A549 (cell line): ENCODE measurements at regions not wholly inside any gene's neighbourhood (a gene's known extent, or its start where the extent isn't known, plus 50 kb on each side); places are given as distances from the start of the nearest gene placed in this dataset.

ENCODE experiments used
- CEBPB ChIP-seq, 2 experiments: fragments of >200 bp in 1 of 2; sonication (Bioruptor Twin) in 1 of 2; formaldehyde crosslinking in 1 of 2; IDR thresholded peaks; 2 replicates each; pipeline ENCODE4 v1.6.1; 2012 to 2016
- CTCF ChIP-seq: fragments of >200 bp; sonication (Bioruptor Twin); formaldehyde crosslinking; IDR thresholded peaks from 3 replicates; pipeline ENCODE4 v1.5.1; 2016
- EP300 ChIP-seq, 2 experiments: fragments of >200 bp; sonication (Bioruptor Twin); formaldehyde crosslinking; IDR thresholded peaks; 2 replicates in 1 of 2; 3 replicates in 1 of 2; pipeline ENCODE4 v1.6.1; 2016 to 2017
- HMGXB4 ChIP-seq: fragments of 250-450 bp; sonication (Bioruptor Pico); IDR thresholded peaks from 2 replicates; pipeline ENCODE4 v1.5.0; 2021; ENCODE audit warnings: mild to moderate bottlenecking, moderate library complexity, borderline replicate concordance
- HOXB5 ChIP-seq: fragments of 250-450 bp; sonication (Bioruptor Pico); IDR thresholded peaks from 2 replicates; pipeline ENCODE4 v1.5.0; 2020; ENCODE audit warnings: mild to moderate bottlenecking, moderate library complexity
- MAX ChIP-seq: IDR thresholded peaks from 2 replicates; pipeline ENCODE4 v1.6.1; 2012
- MYC ChIP-seq: IDR thresholded peaks from 2 replicates; pipeline ENCODE4 v1.6.1; 2012; ENCODE audit warnings: mild to moderate bottlenecking, inconsistent platforms, low read length, improper control_type of control experiment, borderline replicate concordance
- PBX3 ChIP-seq: IDR thresholded peaks from 2 replicates; pipeline ENCODE4 v1.6.1; 2012
- POLR2A ChIP-seq: IDR thresholded peaks from 2 replicates; pipeline ENCODE4 v1.6.1; 2012; ENCODE audit warnings: mild to moderate bottlenecking, low read length
- SREBF2 ChIP-seq: fragments of 450-650 bp; IDR thresholded peaks from 2 replicates; pipeline ENCODE4 v1.6.1; 2014; ENCODE audit warnings: mild to moderate bottlenecking, moderate library complexity
- USF2 ChIP-seq: fragments of 450-650 bp; IDR thresholded peaks from 2 replicates; pipeline ENCODE4 v1.6.1; 2014; ENCODE audit warnings: antibody characterized with exemption
- ZFP36 ChIP-seq: fragments of 450-650 bp; IDR thresholded peaks from 2 replicates; pipeline ENCODE4 v1.6.1; 2014; ENCODE audit warnings: borderline replicate concordance; ENCODE audit not compliant: partially characterized antibody

GRCh38 chr20:22320245-22320915, 264.0 kb downstream of the FOXA2 start:
- TF ChIP-seq CTCF (no peak), USF2 (no peak), EP300 (IDR thresholded peaks at IDR 0.05) (no peak), MYC (no peak), CEBPB (IDR thresholded peaks at IDR 0.05) (no peak), MAX (no peak), ZFP36 (no peak), HOXB5 (no peak), POLR2A (no peak), HMGXB4 (CRISPR knock-in tag) (no peak), PBX3 (no peak), SREBF2 (no peak)
